ENCODE measurements at regions not wholly inside any gene's neighbourhood (a gene's known extent, or its start where the extent isn't known, plus 50 kb on each side); places are given as distances from the start of the nearest gene placed in this dataset.

GRCh38 chr16:9644258-9644657 is 538.0 kb downstream of the GRIN2A start:
- Mint-ChIP-seq H3K4me1 (no peaks in the 10 kb centered on the region), H3K27me3 (ENCODE audit: low read depth in 3 of 3) (peaks cover 3 to 7% (median 5%) of the 10 kb centered on the region in 3 donors), H3K9me3 (peaks cover 0 to 1% (median 0%) of the 10 kb centered on the region in 6 donors), H3K27ac (no peak overlapping the region), H3K4me3 (no peak overlapping the region), H3K36me3 (no peaks in the 10 kb centered on the region)
- DNase-seq, result no peak

DNA sequence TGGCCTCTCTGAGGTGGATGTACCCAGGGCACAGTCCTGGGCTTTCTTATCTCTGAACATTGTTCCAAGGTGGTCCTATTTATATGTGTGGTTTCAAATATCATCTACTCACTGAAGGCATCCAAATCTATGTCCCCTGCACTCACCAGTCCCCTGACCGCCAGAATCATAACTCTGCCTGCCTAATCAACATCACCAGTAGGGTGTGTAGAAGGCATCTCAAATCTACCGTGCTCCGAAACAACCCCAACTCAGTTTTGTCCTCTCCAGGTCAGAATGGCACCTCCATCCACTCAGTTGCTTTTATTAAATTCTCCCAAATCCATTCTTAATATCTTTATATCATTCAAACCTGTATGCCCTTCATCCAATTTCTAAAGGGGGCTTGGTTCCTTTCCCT is 536.3 kb downstream of the GRIN2A start:
- no peak for DNase-seq
- H3K4me1 Mint-ChIP-seq, result no peaks in the 10 kb centered on the region
- no peak overlapping the region for H3K27ac Mint-ChIP-seq
- H3K36me3 Mint-ChIP-seq, result no peaks in the 10 kb centered on the region
- peaks cover 2 to 7% (median 7%) of the 10 kb centered on the region in 3 donors for H3K27me3 Mint-ChIP-seq (ENCODE audit: low read depth in 3 of 3)
- H3K4me3 Mint-ChIP-seq, result no peak overlapping the region
- H3K9me3 Mint-ChIP-seq, result peaks cover 0 to 1% (median 0%) of the 10 kb centered on the region in 6 donors

DNA sequence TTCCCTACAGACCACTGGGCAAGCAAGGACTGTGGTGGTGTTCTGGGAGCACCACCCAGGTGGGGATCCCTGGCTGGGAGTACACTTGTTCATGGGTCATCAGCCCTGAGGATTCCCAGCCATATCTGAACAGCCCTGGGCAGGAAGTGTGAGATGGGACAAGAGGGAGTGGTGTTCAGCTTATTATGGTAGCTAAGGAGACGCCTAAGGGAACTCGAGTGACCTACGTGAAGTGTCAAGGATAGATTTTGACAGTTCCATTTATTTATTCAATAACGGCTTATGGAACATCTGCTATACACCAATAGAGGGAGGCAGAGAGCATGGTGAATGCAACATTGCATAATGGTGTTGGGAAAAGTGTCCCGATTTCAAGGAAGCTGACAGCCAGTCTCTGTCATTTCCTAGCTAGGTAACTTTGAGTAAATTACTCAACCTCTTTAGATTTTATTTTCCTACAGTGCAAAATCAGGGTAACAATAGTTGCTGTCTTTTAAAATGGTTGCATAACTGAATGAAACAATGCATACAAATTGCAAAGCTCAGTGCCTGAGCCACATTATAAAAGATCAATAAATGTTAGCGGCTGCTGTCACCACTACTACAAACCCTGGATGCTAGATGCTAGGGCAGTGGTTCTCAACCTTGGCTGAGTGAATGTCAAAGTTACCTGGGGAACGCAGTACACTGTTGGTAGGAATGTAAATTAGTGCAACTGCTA is 534.1 kb downstream of the GRIN2A start:
- Mint-ChIP-seq H3K27me3 (ENCODE audit: low read depth in 3 of 3) (peaks cover 0 to 8% (median 5%) of the 10 kb centered on the region in 3 donors), H3K36me3 (no peaks in the 10 kb centered on the region), H3K4me3 (no peak overlapping the region), H3K9me3 (no peaks in the 10 kb centered on the region), H3K4me1 (no peaks in the 10 kb centered on the region), H3K27ac (no peak overlapping the region)
- DNase-seq, result no peak

DNA sequence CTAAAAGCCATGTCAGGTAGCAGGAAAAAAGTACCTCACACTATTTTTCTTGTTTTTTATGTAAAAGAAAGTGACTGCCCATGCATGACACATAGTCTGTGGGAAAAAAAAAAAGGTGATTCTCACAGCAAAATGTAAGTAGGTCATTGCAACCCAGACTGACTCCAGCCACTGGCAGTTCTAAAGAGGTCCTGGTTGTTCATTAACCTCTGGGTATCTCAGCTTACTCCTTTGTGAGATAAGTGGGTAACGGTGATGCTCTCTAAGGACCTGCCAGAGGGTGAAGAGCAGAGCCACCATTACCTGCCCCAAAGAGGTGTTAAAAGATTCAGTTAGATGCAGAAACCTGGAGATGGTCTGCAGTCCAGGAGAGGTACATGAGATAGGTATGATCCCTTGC is 531.9 kb downstream of the GRIN2A start:
- DNase-seq, result no peak
- Mint-ChIP-seq H3K27me3 (ENCODE audit: low read depth in 3 of 3) (peaks cover 0 to 6% (median 2%) of the 10 kb centered on the region in 3 donors), H3K9me3 (no peaks in the 10 kb centered on the region), H3K4me1 (no peaks in the 10 kb centered on the region), H3K27ac (no peak overlapping the region), H3K36me3 (no peaks in the 10 kb centered on the region), H3K4me3 (no peak overlapping the region)

GRCh38 chr16:9655051-9655450 is 527.2 kb downstream of the GRIN2A start:
- Mint-ChIP-seq H3K27ac (no peak overlapping the region), H3K36me3 (no peaks in the 10 kb centered on the region), H3K9me3 (peaks cover 0 to 5% (median 0%) of the 10 kb centered on the region in 6 donors), H3K27me3 (ENCODE audit: low read depth in 3 of 3) (peaks cover 0 to 5% (median 1%) of the 10 kb centered on the region in 3 donors), H3K4me3 (no peak overlapping the region), H3K4me1 (no peaks in the 10 kb centered on the region)
- no peak for DNase-seq

DNA sequence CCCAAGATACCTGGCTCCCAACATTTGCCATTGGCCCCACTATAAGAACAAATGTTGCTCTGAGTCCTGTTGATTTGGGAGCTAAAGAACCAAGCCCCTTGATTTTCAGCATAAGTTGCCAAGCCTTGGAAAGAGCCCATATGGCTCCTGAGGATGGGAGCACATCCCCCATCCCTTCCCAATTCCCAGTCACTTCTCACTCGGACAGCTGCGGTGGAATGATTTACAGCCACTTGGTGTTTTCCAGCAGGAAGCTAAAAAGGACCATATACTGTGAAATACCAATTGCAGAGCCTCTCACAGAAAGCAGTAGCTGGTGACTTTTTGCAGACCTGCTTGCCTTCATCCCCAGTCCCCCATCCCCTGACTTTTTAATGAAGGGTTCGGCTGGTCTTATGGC is 524.6 kb downstream of the GRIN2A start:
- no peak for DNase-seq
- Mint-ChIP-seq H3K27me3 (ENCODE audit: low read depth in 3 of 3) (peaks cover 1 to 5% (median 2%) of the 10 kb centered on the region in 3 donors), H3K4me3 (no peak overlapping the region), H3K4me1 (no peaks in the 10 kb centered on the region), H3K9me3 (peaks cover 0 to 5% (median under 1%) of the 10 kb centered on the region in 6 donors), H3K36me3 (no peaks in the 10 kb centered on the region), H3K27ac (no peak overlapping the region)

- Mint-ChIP-seq H3K27me3 (ENCODE audit: low read depth in 3 of 3) (peaks cover 1 to 5% (median 2%) of the 10 kb centered on the region in 3 donors), H3K4me1 (no peaks in the 10 kb centered on the region), H3K4me3 (no peak overlapping the region), H3K27ac (no peak overlapping the region), H3K9me3 (peaks cover 0 to 5% (median under 1%) of the 10 kb centered on the region in 6 donors), H3K36me3 (no peaks in the 10 kb centered on the region)
- no peak for DNase-seq
Measured at GRCh38 chr16:9658164-9658563, 524.1 kb downstream of the GRIN2A start.

- peaks cover 3 to 5% (median 4%) of the 10 kb centered on the region in 3 donors for H3K27me3 Mint-ChIP-seq (ENCODE audit: low read depth in 3 of 3)
- peaks cover 0 to 5% (median under 1%) of the 10 kb centered on the region in 6 donors for H3K9me3 Mint-ChIP-seq
- H3K4me1 Mint-ChIP-seq, result no peaks in the 10 kb centered on the region
- H3K36me3 Mint-ChIP-seq, result no peaks in the 10 kb centered on the region
- no peak overlapping the region for H3K4me3 Mint-ChIP-seq
- no peak for DNase-seq
- H3K27ac Mint-ChIP-seq, result no peak overlapping the region
Measured at GRCh38 chr16:9658586-9658985, 523.6 kb downstream of the GRIN2A start.

GRCh38 chr16:9660898-9661297 is 521.3 kb downstream of the GRIN2A start:
- DNase-seq, result no peak
- Mint-ChIP-seq H3K27ac (no peak overlapping the region), H3K4me3 (no peak overlapping the region), H3K4me1 (no peaks in the 10 kb centered on the region), H3K27me3 (ENCODE audit: low read depth in 3 of 3) (peaks cover 3 to 9% (median 5%) of the 10 kb centered on the region in 3 donors), H3K36me3 (no peaks in the 10 kb centered on the region), H3K9me3 (peaks cover 0 to 9% (median under 1%) of the 10 kb centered on the region in 6 donors)

DNA sequence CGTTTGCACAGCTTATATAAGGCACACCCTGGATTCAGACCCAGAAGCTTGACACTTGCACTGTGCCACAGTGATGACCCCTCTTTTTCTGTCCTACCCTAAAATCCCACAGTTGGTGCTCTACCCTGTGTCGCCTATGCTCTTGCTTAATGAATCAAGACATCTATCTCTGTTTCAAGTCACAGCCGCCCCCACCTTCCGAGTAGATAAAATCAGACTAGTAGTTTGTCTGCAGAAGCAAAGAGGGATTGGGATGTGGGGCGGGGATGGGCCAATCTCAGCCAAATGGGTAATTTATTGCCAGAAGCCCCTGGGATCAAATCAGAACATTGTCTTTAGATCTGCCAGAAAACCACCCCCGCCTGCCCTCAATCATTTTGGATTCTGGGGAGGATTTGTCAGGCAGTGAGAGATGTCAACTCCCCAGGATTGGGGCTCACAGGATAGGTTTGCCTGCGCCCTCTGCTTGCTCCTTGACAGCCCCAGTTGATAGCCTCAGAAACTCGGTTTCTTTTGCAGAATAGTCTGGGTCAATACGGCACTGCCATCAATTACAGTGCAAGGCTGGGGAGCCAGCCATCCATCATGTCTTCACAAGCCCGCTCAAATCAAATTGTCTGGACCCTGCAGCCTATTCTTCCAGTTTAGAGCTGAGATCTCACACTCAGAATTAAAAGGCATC is 520.8 kb downstream of the GRIN2A start:
- no peaks in the 10 kb centered on the region for H3K4me1 Mint-ChIP-seq
- no peak overlapping the region for H3K27ac Mint-ChIP-seq
- no peak overlapping the region for H3K4me3 Mint-ChIP-seq
- DNase-seq, result no peak
- no peaks in the 10 kb centered on the region for H3K36me3 Mint-ChIP-seq
- H3K27me3 Mint-ChIP-seq (ENCODE audit: low read depth in 3 of 3), result peaks cover 3 to 9% (median 5%) of the 10 kb centered on the region in 3 donors
- H3K9me3 Mint-ChIP-seq, result peaks cover 0 to 9% (median under 1%) of the 10 kb centered on the region in 6 donors

GRCh38 chr16:9663588-9663987 is 518.6 kb downstream of the GRIN2A start:
- H3K4me1 Mint-ChIP-seq, result no peaks in the 10 kb centered on the region
- DNase-seq, result no peak
- H3K36me3 Mint-ChIP-seq, result no peaks in the 10 kb centered on the region
- no peak overlapping the region for H3K4me3 Mint-ChIP-seq
- H3K9me3 Mint-ChIP-seq, result peaks cover 0 to 9% (median 0%) of the 10 kb centered on the region in 6 donors
- no peak overlapping the region for H3K27ac Mint-ChIP-seq
- H3K27me3 Mint-ChIP-seq (ENCODE audit: low read depth in 3 of 3), result peaks cover 3 to 9% (median 3%) of the 10 kb centered on the region in 3 donors

GRCh38 chr16:9665851-9666271 is 516.4 kb downstream of the GRIN2A start:
- Mint-ChIP-seq H3K4me1 (no peaks in the 10 kb centered on the region), H3K4me3 (no peak overlapping the region), H3K27me3 (ENCODE audit: low read depth in 3 of 3) (peaks cover 0 to 6% (median 3%) of the 10 kb centered on the region in 3 donors), H3K27ac (no peak overlapping the region), H3K36me3 (no peaks in the 10 kb centered on the region), H3K9me3 (peaks cover 0 to 4% (median 0%) of the 10 kb centered on the region in 6 donors)
- DNase-seq, result no peak

DNA sequence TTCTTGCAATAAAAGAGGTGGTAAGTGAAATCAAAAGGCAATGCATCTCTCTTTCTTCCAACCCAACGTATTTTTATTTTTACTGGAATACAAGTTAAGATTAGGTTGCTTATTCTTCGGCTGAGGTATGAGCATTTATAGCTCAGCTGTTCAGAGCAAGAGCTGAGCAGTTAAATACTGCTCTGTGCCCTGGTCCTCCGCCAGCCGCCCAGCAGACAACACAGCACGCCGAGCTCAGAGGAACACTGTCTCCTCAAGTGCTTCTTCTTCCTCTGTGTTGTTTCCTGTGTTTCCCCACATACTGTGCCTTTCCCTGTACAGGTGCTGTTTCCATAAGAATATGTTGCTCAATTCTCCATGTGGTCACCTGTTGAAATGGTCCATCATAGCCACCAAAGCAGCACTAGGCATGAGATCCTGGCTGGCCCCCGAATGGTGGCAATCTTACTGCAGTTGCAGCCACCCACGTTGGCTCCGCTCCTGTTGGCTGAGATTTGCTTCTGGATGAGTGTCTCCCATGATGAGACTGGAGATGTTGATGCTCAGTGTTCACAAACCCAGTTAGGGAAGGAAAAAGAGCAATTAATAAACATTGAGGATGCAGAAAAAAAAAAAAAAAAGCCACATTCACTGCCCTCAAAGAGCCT is 515.3 kb downstream of the GRIN2A start:
- Mint-ChIP-seq H3K36me3 (no peaks in the 10 kb centered on the region), H3K4me1 (no peaks in the 10 kb centered on the region), H3K27me3 (ENCODE audit: low read depth in 3 of 3) (peaks cover 0 to 6% (median 3%) of the 10 kb centered on the region in 3 donors), H3K4me3 (no peak overlapping the region), H3K27ac (no peak overlapping the region), H3K9me3 (peaks cover 0 to 4% (median 0%) of the 10 kb centered on the region in 6 donors)
- DNase-seq, result no peak

DNA sequence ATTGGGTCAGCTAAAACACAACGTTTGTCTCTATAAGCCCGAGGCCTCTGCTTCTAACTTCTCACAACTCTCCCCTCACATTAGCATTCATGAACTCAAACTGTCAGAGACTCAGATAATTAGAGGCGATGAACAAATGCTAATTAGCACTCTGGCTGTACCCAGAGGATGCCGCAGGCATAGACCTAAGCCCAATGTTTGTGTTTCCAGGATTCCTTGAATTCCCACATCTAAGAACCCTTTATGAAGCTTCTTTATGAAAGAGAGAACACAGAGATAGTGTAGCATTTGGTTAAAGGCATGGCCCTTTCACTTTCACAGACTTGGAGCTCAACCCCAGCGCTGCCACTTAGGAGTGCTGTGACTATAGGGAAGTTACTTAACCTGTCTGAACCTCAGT is 512.2 kb downstream of the GRIN2A start:
- no peak overlapping the region for H3K4me3 Mint-ChIP-seq
- no peak for DNase-seq
- H3K9me3 Mint-ChIP-seq, result peaks cover 0 to under 1% (median 0%) of the 10 kb centered on the region in 6 donors
- H3K27ac Mint-ChIP-seq, result no peak overlapping the region
- no peaks in the 10 kb centered on the region for H3K4me1 Mint-ChIP-seq
- no peaks in the 10 kb centered on the region for H3K36me3 Mint-ChIP-seq
- no peaks in the 10 kb centered on the region for H3K27me3 Mint-ChIP-seq (ENCODE audit: low read depth in 3 of 3)

Measured in immature natural killer cell (primary cell).